ENCODE measurements at regions not wholly inside any gene's neighbourhood (a gene's known extent, or its start where the extent isn't known, plus 50 kb on each side); places are given as distances from the start of the nearest gene placed in this dataset.
"Not testable (repeated sequence)": the region's sequence is repeated elsewhere in the genome, so short reads cannot be mapped to it uniquely, and the experiment has no call there.

DNA sequence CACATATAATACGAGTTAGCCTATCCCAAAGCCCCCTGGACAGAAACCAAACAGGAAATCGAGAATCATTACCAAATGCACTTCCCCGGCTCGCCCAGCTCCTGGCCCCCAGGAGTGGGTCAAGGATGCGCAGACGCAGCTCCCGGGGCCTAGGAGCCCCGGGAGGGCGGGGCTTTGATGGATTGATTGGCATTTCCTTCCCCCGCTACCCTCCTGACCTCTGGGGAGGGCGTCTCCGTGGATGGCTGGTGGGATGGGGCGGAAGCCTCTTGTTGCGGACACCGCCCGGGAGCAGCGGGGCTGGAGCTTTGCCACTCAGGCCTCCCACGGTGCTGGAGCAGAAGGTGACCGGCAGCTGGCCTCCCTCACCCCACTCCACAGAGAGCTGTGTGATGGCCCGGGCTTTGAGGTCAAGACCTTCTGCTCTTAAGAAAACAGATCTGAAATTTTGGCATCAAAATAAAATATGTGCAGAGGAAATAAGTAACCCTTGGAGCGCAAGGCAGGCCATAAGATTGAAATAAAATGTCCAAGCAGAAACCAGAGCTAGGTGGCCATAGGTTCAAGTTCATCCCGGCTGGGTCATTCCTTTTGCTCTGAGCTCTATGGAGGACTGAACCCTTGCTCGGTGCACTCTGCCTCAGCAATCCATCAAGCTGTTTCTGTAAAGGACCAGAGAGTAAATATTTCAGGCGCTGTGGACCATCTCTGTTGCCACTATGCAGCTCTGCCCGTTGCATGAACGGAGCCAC, 262.3 kb downstream of the SOX9 start:
- Histone ChIP-seq H4K20me1 (ENCODE audit: insufficient read depth, low read length) (no peaks in the 10 kb centered on the region), H3K36me3 (replicated peaks; ENCODE audit: insufficient read depth, low read length) (no peaks in the 10 kb centered on the region), H3K79me2 (ENCODE audit: low read length) (no peaks in the 10 kb centered on the region), H3K4me1 (ENCODE audit: low read length) (peaks cover 32% of the 10 kb centered on the region), H3K9me3 (replicated peaks; ENCODE audit: insufficient read depth, low read length) (no peaks in the 10 kb centered on the region), H3K4me2 (ENCODE audit: low read depth, low read length) (no peak overlapping the region), H2AFZ (ENCODE audit: low read length) (no peak overlapping the region), H3K27ac (ENCODE audit: low read length) (no peak overlapping the region), H3K4me3 (ENCODE audit: low read length) (no peak overlapping the region), H3K27me3 (replicated peaks; ENCODE audit: insufficient read depth, low read length) (no peaks in the 10 kb centered on the region), H3K9ac (ENCODE audit: low read length) (no peak overlapping the region), H3K9me2 (replicated peaks; ENCODE audit: insufficient read depth, low read length) (no peaks in the 10 kb centered on the region), H3F3A (ENCODE audit: insufficient read depth, low read length) (peaks cover 4% of the 10 kb centered on the region)
- TF ChIP-seq, protein P1, sequence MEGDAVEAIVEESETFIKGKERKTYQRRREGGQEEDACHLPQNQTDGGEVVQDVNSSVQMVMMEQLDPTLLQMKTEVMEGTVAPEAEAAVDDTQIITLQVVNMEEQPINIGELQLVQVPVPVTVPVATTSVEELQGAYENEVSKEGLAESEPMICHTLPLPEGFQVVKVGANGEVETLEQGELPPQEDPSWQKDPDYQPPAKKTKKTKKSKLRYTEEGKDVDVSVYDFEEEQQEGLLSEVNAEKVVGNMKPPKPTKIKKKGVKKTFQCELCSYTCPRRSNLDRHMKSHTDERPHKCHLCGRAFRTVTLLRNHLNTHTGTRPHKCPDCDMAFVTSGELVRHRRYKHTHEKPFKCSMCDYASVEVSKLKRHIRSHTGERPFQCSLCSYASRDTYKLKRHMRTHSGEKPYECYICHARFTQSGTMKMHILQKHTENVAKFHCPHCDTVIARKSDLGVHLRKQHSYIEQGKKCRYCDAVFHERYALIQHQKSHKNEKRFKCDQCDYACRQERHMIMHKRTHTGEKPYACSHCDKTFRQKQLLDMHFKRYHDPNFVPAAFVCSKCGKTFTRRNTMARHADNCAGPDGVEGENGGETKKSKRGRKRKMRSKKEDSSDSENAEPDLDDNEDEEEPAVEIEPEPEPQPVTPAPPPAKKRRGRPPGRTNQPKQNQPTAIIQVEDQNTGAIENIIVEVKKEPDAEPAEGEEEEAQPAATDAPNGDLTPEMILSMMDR (IDR thresholded peaks at IDR 0.05; ENCODE audit: low read length): no peak
- TF ChIP-seq EZH2 (optimal IDR thresholded peaks at IDR 0.05; ENCODE audit: low read depth, low read length) (no peak), EZH2phosphoT487 (IDR thresholded peaks at IDR 0.05; ENCODE audit: low read length) (no peak)
- DNase-seq: no peak

DNA sequence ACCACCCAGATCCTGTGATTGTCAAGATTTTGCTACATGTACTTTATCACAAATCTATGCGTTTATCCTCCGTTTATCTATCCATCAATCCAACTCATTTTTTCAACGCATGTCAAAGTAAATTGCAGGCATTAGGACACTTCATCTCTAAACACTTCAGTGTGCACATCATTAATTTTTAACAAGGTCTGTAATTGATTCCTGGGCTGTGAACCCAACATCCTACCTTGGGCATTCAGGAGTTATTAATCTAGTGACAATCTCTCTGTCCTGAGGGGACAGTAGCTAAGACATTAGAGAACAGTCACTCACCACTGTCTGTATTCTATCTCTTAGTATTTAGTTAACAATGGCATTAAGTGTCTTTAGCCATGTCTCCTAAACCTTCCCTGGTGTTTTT, 264.7 kb downstream of the SOX9 start:
- H3K9ac ChIP-seq (ENCODE audit: low read length): no peak overlapping the region
- no peaks in the 10 kb centered on the region for H4K20me1 ChIP-seq (ENCODE audit: insufficient read depth, low read length)
- H3K27me3 ChIP-seq (replicated peaks; ENCODE audit: insufficient read depth, low read length): no peaks in the 10 kb centered on the region
- no peak overlapping the region for H3K4me3 ChIP-seq (ENCODE audit: low read length)
- TF ChIP-seq, protein P1 (IDR thresholded peaks at IDR 0.05; ENCODE audit: low read length): no peak
- TF ChIP-seq EZH2phosphoT487 (IDR thresholded peaks at IDR 0.05; ENCODE audit: low read length): no peak
- H3K4me2 ChIP-seq (ENCODE audit: low read depth, low read length): no peak overlapping the region
- no peaks in the 10 kb centered on the region for H3K36me3 ChIP-seq (replicated peaks; ENCODE audit: insufficient read depth, low read length)
- DNase-seq: no peak
- no peaks in the 10 kb centered on the region for H3K9me2 ChIP-seq (replicated peaks; ENCODE audit: insufficient read depth, low read length)
- H2AFZ ChIP-seq (ENCODE audit: low read length): no peak overlapping the region
- no peaks in the 10 kb centered on the region for H3K9me3 ChIP-seq (replicated peaks; ENCODE audit: insufficient read depth, low read length)
- no peaks in the 10 kb centered on the region for H3K79me2 ChIP-seq (ENCODE audit: low read length)
- H3K27ac ChIP-seq (ENCODE audit: low read length): no peak overlapping the region
- peaks cover 10% of the 10 kb centered on the region for H3F3A ChIP-seq (ENCODE audit: insufficient read depth, low read length)
- peaks cover 46% of the 10 kb centered on the region for H3K4me1 ChIP-seq (ENCODE audit: low read length)

DNA sequence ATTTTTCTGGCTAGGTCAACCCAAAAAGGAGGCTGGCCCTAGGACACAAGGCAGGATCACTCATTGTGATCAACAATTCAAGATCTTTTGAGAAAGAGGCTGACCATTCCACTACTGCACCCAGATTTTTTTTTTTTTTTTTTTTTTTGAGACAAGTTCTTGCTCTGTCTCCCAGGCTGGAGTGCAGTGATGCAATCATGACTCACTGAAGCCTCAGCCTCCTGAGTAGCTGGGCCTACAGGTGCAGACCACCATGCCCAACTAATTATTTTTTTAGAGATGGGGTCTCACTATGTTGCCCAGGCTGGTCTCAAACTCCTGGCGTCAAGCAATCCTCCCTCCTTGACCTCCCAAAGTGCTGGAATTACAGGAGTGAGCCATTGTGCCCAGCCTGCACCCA, 265.4 kb downstream of the SOX9 start:
- not testable (repeated sequence) for H3K79me2 ChIP-seq (ENCODE audit: low read length); H4K20me1 ChIP-seq (ENCODE audit: insufficient read depth, low read length); H3K4me3 ChIP-seq (ENCODE audit: low read length); H3K36me3 ChIP-seq (replicated peaks; ENCODE audit: insufficient read depth, low read length); H3K9me3 ChIP-seq (replicated peaks; ENCODE audit: insufficient read depth, low read length); H3K9me2 ChIP-seq (replicated peaks; ENCODE audit: insufficient read depth, low read length); H2AFZ ChIP-seq (ENCODE audit: low read length); H3K27ac ChIP-seq (ENCODE audit: low read length); H3K9ac ChIP-seq (ENCODE audit: low read length); H3K4me2 ChIP-seq (ENCODE audit: low read depth, low read length); DNase-seq; H3K27me3 ChIP-seq (replicated peaks; ENCODE audit: insufficient read depth, low read length)
- H3F3A ChIP-seq (ENCODE audit: insufficient read depth, low read length): peaks cover 10% of the 10 kb centered on the region
- H3K4me1 ChIP-seq (ENCODE audit: low read length): peaks cover 47% of the 10 kb centered on the region

DNA sequence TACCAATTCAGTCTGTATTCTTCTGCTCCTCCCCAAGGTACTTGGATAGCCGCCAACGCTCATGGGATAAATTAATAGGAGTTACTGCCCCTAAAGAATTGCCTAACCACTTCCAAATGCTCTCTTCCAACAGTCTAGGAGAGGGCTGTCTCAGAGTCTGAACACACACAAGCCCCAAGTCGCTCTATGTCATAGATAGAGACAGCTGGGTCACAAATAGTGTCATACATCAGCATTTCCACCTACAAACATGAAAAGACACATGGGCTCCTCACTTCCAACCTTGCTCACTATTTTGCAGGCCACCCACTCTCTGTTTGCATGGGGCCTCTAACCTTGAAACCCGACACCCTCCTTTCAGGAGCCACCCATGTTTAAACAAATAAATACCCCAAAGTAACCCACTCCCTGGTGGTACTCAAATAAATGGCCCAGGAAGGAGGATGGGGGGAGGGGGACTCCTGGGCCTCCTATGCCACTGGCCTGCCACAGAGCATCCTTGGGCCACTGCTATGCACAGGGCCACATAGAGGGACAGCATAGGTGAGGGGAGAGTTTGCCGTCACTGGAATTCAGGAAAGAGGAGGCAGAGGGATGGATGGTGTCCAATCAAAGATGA, 265.9 kb downstream of the SOX9 start:
- no peak for DNase-seq
- Histone ChIP-seq H3K9me3 (replicated peaks; ENCODE audit: insufficient read depth, low read length) (no peaks in the 10 kb centered on the region), H3K4me3 (ENCODE audit: low read length) (no peak overlapping the region), H3K79me2 (ENCODE audit: low read length) (no peaks in the 10 kb centered on the region), H3K4me2 (ENCODE audit: low read depth, low read length) (no peak overlapping the region), H2AFZ (ENCODE audit: low read length) (no peak overlapping the region), H3K36me3 (replicated peaks; ENCODE audit: insufficient read depth, low read length) (no peaks in the 10 kb centered on the region), H3F3A (ENCODE audit: insufficient read depth, low read length) (peaks cover 6% of the 10 kb centered on the region; the same call in 1 of the 2 replicates), H3K27me3 (replicated peaks; ENCODE audit: insufficient read depth, low read length) (no peaks in the 10 kb centered on the region), H3K9me2 (replicated peaks; ENCODE audit: insufficient read depth, low read length) (no peaks in the 10 kb centered on the region), H3K4me1 (ENCODE audit: low read length) (peaks cover 46% of the 10 kb centered on the region), H4K20me1 (ENCODE audit: insufficient read depth, low read length) (no peaks in the 10 kb centered on the region), H3K27ac (ENCODE audit: low read length) (no peak overlapping the region), H3K9ac (ENCODE audit: low read length) (no peak overlapping the region)
- no peak for TF ChIP-seq EZH2phosphoT487 (IDR thresholded peaks at IDR 0.05; ENCODE audit: low read length)
- no peak for TF ChIP-seq EZH2 (optimal IDR thresholded peaks at IDR 0.05; ENCODE audit: low read depth, low read length)
- TF ChIP-seq, protein P1 (IDR thresholded peaks at IDR 0.05; ENCODE audit: low read length): no peak
